K562 (cell line): ENCODE measurements at regions not wholly inside any gene's neighbourhood (a gene's known extent, or its start where the extent isn't known, plus 50 kb on each side); places are given as distances from the start of the nearest gene placed in this dataset.

Experiments used
- ATAC-seq: fragments of 200-7000 bp; cut with Tn5 transposase; 3 replicates; pipeline ENCODE4 v1.9.1; 2020; ENCODE audit warnings: moderate library complexity
- BruUV-seq: library from RNA; stranded (reverse); fragments of 400-500 nt; replicated peaks from 2 replicates; lab custom pipeline; 2021; lab: Mats Ljungman, UMichigan
- CTCF ChIA-PET: fragments of 300-600 bp; formaldehyde crosslinking; extraction: SDS; loops from one replicate; lab custom pipeline; 2021; ENCODE audit warnings: low intra/inter-chr PET ratio; lab: Yijun Ruan, JAX
- POLR2A ChIA-PET: fragments of 300-600, 350-650 bp; sonication (Branson Sonifier 250); formaldehyde crosslinking; extraction: SDS; loops from one replicate; lab custom pipeline; 2021; ENCODE audit warnings: antibody characterized with exemption, inconsistent platforms; lab: Yijun Ruan, JAX
- DNase-seq, 4 experiments: peaks; one replicate each; pipeline versions ENCODE4 v3.0.0 to v3.0.0-alpha.2; 2011 to 2018; ENCODE audit warnings: low spot score in 3 of 4, mixed read lengths in 3 of 4; ENCODE audit errors: extremely low read depth in 1 of 4
- FAIRE-seq: peaks from 2 replicates; lab custom pipeline; 2011; peaks lifted over from hg19 to GRCh38; lab: Jason Lieb, UNC
- H2AFZ ChIP-seq: 2 replicates; pipeline ENCODE4 v1.6.0; 2011; ENCODE audit warnings: low read depth, low read length, control low read depth, inconsistent platforms
- H3K27ac ChIP-seq: fragments of 200-600 bp; 3 replicates; pipeline ENCODE4 v1.8.0; 2011; ENCODE audit warnings: low read depth, mild to moderate bottlenecking, control low read depth, inconsistent platforms, low read length, moderate library complexity, mixed read lengths; ENCODE audit errors: extremely low read depth
- H3K27me3 ChIP-seq, 2 experiments: fragments of 300-600 bp in 1 of 2; 2 replicates in 1 of 2; 3 replicates in 1 of 2; pipeline versions ENCODE4 v1.6.0 to v1.8.0; 2011; ENCODE audit warnings: inconsistent platforms in 2 of 2, low read length in 2 of 2, mild to moderate bottlenecking in 1 of 2, mixed read lengths in 1 of 2, moderate library complexity in 1 of 2; ENCODE audit not compliant: control insufficient read depth in 2 of 2, insufficient read depth in 2 of 2
- H3K36me3 ChIP-seq: fragments of 300-600 bp; 3 replicates; pipeline ENCODE4 v1.8.0; 2011; ENCODE audit warnings: mild to moderate bottlenecking, low read length, inconsistent platforms; ENCODE audit not compliant: control insufficient read depth, insufficient read depth
- H3K4me1 ChIP-seq, 2 experiments: fragments of 200-600 bp in 1 of 2; replicated peaks in 1 of 2; 2 replicates in 1 of 2; 3 replicates in 1 of 2; pipeline versions ENCODE4 v1.5.1 to v1.8.0; 2011; ENCODE audit warnings: inconsistent platforms in 2 of 2, low read length in 2 of 2, mild to moderate bottlenecking in 1 of 2, mixed read lengths in 1 of 2, moderate library complexity in 1 of 2; ENCODE audit not compliant: control insufficient read depth in 2 of 2, insufficient read depth in 2 of 2
- H3K4me2 ChIP-seq: 2 replicates; pipeline ENCODE4 v1.6.1; 2011; ENCODE audit warnings: low read length, control low read depth, inconsistent platforms, mixed read lengths; ENCODE audit not compliant: insufficient read depth
- H3K4me3 ChIP-seq: fragments of 200-600 bp; sonication (generic), shearing (Covaris generic); 2 replicates; pipeline ENCODE4 v1.5.1; 2016; ENCODE audit warnings: control low read depth, inconsistent platforms
- H3K79me2 ChIP-seq: fragments of 200-600 bp; 3 replicates; pipeline ENCODE4 v1.8.0; 2011; ENCODE audit warnings: low read length, inconsistent platforms; ENCODE audit not compliant: control insufficient read depth, insufficient read depth
- H3K9ac ChIP-seq, 2 experiments: 2 replicates each; pipeline versions ENCODE4 v1.6.0 to v1.6.1; 2011; ENCODE audit warnings: low read depth in 2 of 2, low read length in 2 of 2, control low read depth in 1 of 2, inconsistent platforms in 1 of 2, mild to moderate bottlenecking in 1 of 2, mixed read lengths in 1 of 2; ENCODE audit not compliant: insufficient read depth in 1 of 2
- H3K9me1 ChIP-seq: one replicate; pipeline ENCODE4 v1.6.0; 2011; ENCODE audit warnings: inconsistent platforms, mild to moderate bottlenecking, low read length, moderate library complexity; ENCODE audit not compliant: control insufficient read depth, insufficient read depth
- H3K9me3 ChIP-seq: replicated peaks from 2 replicates; pipeline ENCODE4 v1.5.1; 2011; ENCODE audit warnings: low read depth, low read length, inconsistent platforms; ENCODE audit not compliant: control insufficient read depth, insufficient read depth
- H4K20me1 ChIP-seq: replicated peaks from 2 replicates; pipeline ENCODE4 v1.6.1; 2011; ENCODE audit warnings: low read length, inconsistent platforms, mixed read lengths; ENCODE audit not compliant: control insufficient read depth, insufficient read depth
- ELF4 ChIP-seq: fragments of 450-650 bp; formaldehyde crosslinking; IDR thresholded peaks from 2 replicates; pipeline ENCODE4 v1.4.0; 2022; ENCODE audit warnings: missing genetic modification characterization
- PRMT5 ChIP-seq: sonication (generic); formaldehyde crosslinking; IDR thresholded peaks from 2 replicates; pipeline ENCODE4 v1.5.0; 2020; ENCODE audit warnings: missing genetic modification reagents
- TRIM28 ChIP-seq: fragments of 450-650 bp; IDR thresholded peaks from 2 replicates; pipeline ENCODE4 v1.6.1; 2017
- ZBTB7A ChIP-seq: IDR thresholded peaks from 2 replicates; pipeline ENCODE4 v1.6.1; 2011; ENCODE audit warnings: low read depth, mild to moderate bottlenecking, low read length, moderate library complexity, borderline replicate concordance; ENCODE audit not compliant: control insufficient read depth
- ZNF124 ChIP-seq: sonication (generic); formaldehyde crosslinking; IDR thresholded peaks from 2 replicates; pipeline ENCODE4 v1.8.1; 2022; ENCODE audit warnings: missing genetic modification reagents
- ZNF507 ChIP-seq: conservative IDR thresholded peaks from 2 replicates; pipeline ENCODE4 v1.6.1; 2017; ENCODE audit warnings: missing genetic modification characterization, missing compliant biosample characterization
- WGBS: fragments of 100-300 bp; shearing (Covaris generic); methylation state at CpG from one replicate; pipeline ENCODE4 v1.1.6; 2016; ENCODE audit warnings: low coverage, mixed read lengths; ENCODE audit not compliant: insufficient coverage; ENCODE audit errors: missing lambda C conversion rate; 5-methylcytosine and 5-hydroxymethylcytosine counted together
- in situ Hi-C: fragments of 300-500 bp; cut with MboI; formaldehyde crosslinking; loops from 4 replicates; pipeline ENCODE4 v1.15.0; 2018; ENCODE audit warnings: inconsistent platforms, mixed read lengths
- intact Hi-C: fragments of 100-400 bp; cut with micrococcal nuclease; formaldehyde crosslinking; loops from 2 replicates; pipeline ENCODE4 v1.14.2; 2022
- TF ChIP-seq, protein P1 (sequence below), 3 experiments: fragments of 200-800 bp in 1 of 3; fragments of 250-450 bp in 1 of 3; fragments of 450-650 bp in 1 of 3; sonication (Bioruptor Pico) in 1 of 3; sonication (Bioruptor generic) in 1 of 3; formaldehyde crosslinking in 1 of 3; IDR thresholded peaks; 2 replicates each; pipeline versions ENCODE4 v1.6.1 to v1.8.0; 2016 to 2022; ENCODE audit warnings: mild to moderate bottlenecking in 2 of 3, missing genetic modification characterization in 2 of 3, missing compliant biosample characterization in 1 of 3, moderate library complexity in 1 of 3

DNA sequence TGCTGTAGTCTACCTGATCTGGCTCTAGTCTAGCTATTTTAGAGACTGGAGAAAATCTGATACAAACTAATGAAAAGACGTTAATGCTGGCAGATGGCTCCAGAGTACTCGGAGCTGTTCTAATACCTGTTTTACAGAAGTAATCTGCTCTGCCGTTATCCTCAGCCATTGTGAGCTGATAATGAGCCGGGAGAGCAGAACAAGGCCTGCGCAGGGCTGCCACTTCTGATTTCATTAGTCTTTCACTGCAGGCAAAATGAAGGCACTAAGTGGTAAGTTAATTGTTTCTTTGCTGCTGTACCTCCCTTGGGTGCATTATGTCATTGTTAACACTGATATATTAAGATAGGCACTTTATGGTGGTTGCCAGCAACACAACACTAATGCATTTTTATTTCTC, 456.4 kb upstream of the PFKP start:
- CTCF ChIA-PET: no interaction called here
- no peak for FAIRE-seq

More for the DNA sequence above, 456.4 kb upstream of the PFKP start:
- H3K36me3 ChIP-seq: no peaks in the 10 kb centered on the region
- H4K20me1 ChIP-seq: no peaks in the 10 kb centered on the region
- POLR2A ChIA-PET: no interaction called here
- no peak overlapping the region for H3K9ac ChIP-seq
- H3K79me2 ChIP-seq: no peaks in the 10 kb centered on the region
- H3K4me2 ChIP-seq: no peak overlapping the region
- no TSS peak for BruUV-seq
- no peaks in the 10 kb centered on the region for H3K27me3 ChIP-seq
- no peak overlapping the region for H2AFZ ChIP-seq
- TF ChIP-seq ZBTB7A (no peak), ZNF507 (no peak), PRMT5 (CRISPR knock-in tag) (no peak), TRIM28 (no peak), ZNF124 (CRISPR knock-in tag) (no peak), ELF4 (no peak)
- TF ChIP-seq, protein P1, sequence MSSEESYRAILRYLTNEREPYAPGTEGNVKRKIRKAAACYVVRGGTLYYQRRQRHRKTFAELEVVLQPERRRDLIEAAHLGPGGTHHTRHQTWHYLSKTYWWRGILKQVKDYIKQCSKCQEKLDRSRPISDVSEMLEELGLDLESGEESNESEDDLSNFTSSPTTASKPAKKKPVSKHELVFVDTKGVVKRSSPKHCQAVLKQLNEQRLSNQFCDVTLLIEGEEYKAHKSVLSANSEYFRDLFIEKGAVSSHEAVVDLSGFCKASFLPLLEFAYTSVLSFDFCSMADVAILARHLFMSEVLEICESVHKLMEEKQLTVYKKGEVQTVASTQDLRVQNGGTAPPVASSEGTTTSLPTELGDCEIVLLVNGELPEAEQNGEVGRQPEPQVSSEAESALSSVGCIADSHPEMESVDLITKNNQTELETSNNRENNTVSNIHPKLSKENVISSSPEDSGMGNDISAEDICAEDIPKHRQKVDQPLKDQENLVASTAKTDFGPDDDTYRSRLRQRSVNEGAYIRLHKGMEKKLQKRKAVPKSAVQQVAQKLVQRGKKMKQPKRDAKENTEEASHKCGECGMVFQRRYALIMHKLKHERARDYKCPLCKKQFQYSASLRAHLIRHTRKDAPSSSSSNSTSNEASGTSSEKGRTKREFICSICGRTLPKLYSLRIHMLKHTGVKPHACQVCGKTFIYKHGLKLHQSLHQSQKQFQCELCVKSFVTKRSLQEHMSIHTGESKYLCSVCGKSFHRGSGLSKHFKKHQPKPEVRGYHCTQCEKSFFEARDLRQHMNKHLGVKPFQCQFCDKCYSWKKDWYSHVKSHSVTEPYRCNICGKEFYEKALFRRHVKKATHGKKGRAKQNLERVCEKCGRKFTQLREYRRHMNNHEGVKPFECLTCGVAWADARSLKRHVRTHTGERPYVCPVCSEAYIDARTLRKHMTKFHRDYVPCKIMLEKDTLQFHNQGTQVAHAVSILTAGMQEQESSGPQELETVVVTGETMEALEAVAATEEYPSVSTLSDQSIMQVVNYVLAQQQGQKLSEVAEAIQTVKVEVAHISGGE (CRISPR knock-in tag; IDR thresholded peaks at IDR 0.05): no peak
- H3K9me3 ChIP-seq: no peaks in the 10 kb centered on the region
- H3K27ac ChIP-seq: no peak overlapping the region
- H3K9me1 ChIP-seq: no peaks in the 10 kb centered on the region
- ATAC-seq (no peak), DNase-seq (no peak)
- in situ Hi-C loops (no loop called here), intact Hi-C loops (no loop called here)
- no peaks in the 10 kb centered on the region for H3K4me1 ChIP-seq
- 0% methylated on average over 5 of the region's 5 CpGs for WGBS
- H3K4me3 ChIP-seq: no peak overlapping the region
